Muscle of leg (tissue), 3 donors: ENCODE measurements at regions not wholly inside any gene's neighbourhood (a gene's known extent, or its start where the extent isn't known, plus 50 kb on each side); places are given as distances from the start of the nearest gene placed in this dataset.

Source experiments
- DNase-seq: peaks from one replicate; pipeline ENCODE4 v3.0.0; 2013
- H3K27ac ChIP-seq: one replicate; pipeline ENCODE4 v1.5.1; 2013; ENCODE audit warnings: mild to moderate bottlenecking, low read length, control low read depth
- H3K27me3 ChIP-seq: one replicate; pipeline ENCODE4 v1.6.1; 2013; ENCODE audit warnings: low read length; ENCODE audit not compliant: control insufficient read depth, insufficient read depth
- H3K36me3 ChIP-seq: one replicate; pipeline ENCODE4 v1.6.1; 2013; ENCODE audit warnings: low read length; ENCODE audit not compliant: control insufficient read depth, insufficient read depth
- H3K4me1 ChIP-seq: one replicate; pipeline ENCODE4 v1.6.1; 2013; ENCODE audit warnings: low read length; ENCODE audit not compliant: control insufficient read depth, insufficient read depth
- H3K4me3 ChIP-seq: one replicate; pipeline ENCODE4 v1.5.1; 2013; ENCODE audit warnings: low read length, control low read depth
- H3K9me3 ChIP-seq: replicated peaks from 2 replicates; pipeline ENCODE4 v1.6.1; 2013; ENCODE audit warnings: low read depth, low read length; ENCODE audit not compliant: control insufficient read depth
- WGBS: methylation state at CpG from one replicate; pipeline ENCODE4 v1.1.5; 2013; ENCODE audit warnings: missing lambda C conversion rate; ENCODE audit not compliant: insufficient coverage; 5-methylcytosine and 5-hydroxymethylcytosine counted together

DNA sequence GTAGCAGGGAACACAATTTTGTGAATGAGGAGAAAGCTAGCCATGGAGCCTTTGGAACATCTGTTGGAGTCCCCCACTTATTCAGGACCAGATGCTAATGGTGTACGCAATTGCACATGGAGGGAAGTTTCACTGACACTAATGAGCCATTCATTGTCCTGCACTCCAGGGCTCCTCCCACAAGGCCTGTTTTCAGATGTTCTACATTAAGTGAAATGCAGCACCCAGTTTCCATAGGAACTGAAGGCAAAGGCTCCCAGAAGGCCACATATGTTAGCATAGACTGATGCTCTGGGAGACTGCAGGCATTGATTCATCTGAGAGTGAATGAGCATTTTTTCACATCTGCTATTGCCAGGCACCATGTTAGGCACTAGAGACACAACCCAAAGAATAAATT lies 399.5 kb downstream of the ETS1 start:
- H3K36me3 ChIP-seq = no peaks in the 10 kb centered on the region
- H3K4me1 ChIP-seq = peaks cover 12% of the 10 kb centered on the region
- H3K27me3 ChIP-seq = no peaks in the 10 kb centered on the region
- DNase-seq = peak; percentile 70
- H3K27ac ChIP-seq = no peak overlapping the region
- H3K9me3 ChIP-seq = no peaks in the 10 kb centered on the region
- no CpG with 5 or more reads among the region's 1 CpG for WGBS
- H3K4me3 ChIP-seq = no peak overlapping the region

DNA sequence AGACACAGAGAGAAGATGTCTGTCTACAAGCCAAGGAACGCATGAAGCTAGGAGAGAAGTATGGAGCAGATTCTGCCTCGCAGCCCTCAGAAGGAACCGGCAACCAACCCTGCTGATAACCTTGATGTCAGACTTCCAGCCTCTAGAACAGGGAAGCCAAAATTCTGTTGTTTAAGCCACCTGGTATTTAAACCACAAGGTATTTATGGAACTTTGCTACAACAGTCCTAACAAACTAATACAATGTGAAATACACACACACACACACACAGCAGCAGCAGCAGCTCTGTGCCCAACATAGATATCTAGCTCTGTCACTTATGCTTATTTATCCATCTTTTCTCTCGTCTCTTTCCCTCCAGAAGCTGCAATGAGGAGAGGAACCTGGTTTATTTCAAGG lies 400.0 kb downstream of the ETS1 start:
- Histone ChIP-seq H3K27me3 (no peaks in the 10 kb centered on the region), H3K4me1 (peaks cover 12% of the 10 kb centered on the region), H3K36me3 (no peaks in the 10 kb centered on the region), H3K27ac (no peak overlapping the region), H3K4me3 (no peak overlapping the region), H3K9me3 (no peaks in the 10 kb centered on the region)
- 86% methylated on average over 3 of the region's 4 CpGs for WGBS
- DNase-seq = no peak

DNA sequence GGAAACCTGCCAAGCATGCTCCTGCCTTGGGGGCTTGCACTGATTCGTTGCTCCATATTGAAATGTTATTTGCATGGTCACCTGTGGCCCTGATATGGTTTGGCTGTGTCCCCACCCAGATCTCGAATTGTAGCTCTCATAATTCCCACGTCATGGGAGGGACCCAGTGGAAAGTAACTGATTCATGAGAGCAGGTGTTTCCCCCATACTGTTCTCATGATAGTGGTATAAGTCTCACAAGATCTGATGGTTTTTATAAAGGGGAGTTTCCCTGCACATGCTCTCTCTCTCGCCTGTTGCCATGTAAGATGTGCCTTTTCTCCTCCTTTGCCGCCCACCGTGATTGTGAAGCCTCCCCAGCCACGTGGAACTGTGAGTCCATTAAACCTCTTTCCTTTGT lies 402.4 kb downstream of the ETS1 start:
- Histone ChIP-seq H3K36me3 (no peaks in the 10 kb centered on the region), H3K27ac (no peak overlapping the region), H3K27me3 (no peaks in the 10 kb centered on the region), H3K9me3 (no peaks in the 10 kb centered on the region), H3K4me3 (no peak overlapping the region), H3K4me1 (peaks cover 19% of the 10 kb centered on the region)
- no CpG with 5 or more reads among the region's 7 CpGs for WGBS
- DNase-seq = no peak

DNA sequence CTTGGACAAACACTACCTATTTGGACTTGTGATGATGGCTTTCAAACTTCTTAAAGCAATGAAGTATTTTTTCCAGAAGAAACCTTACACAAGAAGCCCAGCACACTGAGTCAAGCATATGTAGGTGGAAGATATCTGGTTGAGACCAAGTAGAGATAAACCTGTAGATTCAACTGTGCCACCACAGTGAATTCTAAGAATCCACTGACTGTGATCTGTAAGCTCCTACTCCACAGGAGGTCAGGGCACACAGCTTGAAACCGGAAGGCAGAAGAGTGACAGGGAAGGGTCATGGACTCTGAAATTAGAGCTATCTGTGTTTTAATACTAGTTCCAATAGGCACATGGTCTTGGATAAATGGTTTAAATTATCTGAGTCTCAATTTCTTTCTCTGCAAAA lies 404.5 kb downstream of the ETS1 start:
- no CpG with 5 or more reads among the region's 1 CpG for WGBS
- no peak overlapping the region for H3K4me3 ChIP-seq
- no peak for DNase-seq
- no peaks in the 10 kb centered on the region for H3K27me3 ChIP-seq
- no peaks in the 10 kb centered on the region for H3K9me3 ChIP-seq
- peaks cover 11% of the 10 kb centered on the region for H3K4me1 ChIP-seq
- no peak overlapping the region for H3K27ac ChIP-seq
- no peaks in the 10 kb centered on the region for H3K36me3 ChIP-seq

DNA sequence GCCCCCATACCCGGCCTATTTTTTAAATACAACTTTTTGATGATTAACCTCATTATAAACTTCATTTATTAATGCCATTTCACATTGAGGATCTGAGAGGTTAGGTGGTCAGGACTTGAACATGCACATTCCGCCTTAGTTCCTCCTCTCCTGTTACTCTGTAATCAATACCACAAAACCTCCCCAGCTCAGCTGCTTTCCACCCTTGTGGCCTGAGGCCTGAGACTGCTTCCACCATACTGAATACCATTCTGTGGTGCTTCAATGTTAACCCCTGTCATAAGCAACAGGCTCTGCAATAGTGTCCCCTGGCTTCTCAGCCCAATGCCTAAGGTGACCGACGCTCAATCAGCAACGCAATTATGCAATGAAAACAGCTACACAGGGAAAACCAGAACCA lies 405.4 kb downstream of the ETS1 start:
- no peak overlapping the region for H3K27ac ChIP-seq
- no peaks in the 10 kb centered on the region for H3K9me3 ChIP-seq
- H3K36me3 ChIP-seq = no peaks in the 10 kb centered on the region
- DNase-seq = no peak
- H3K4me1 ChIP-seq = peaks cover 7% of the 10 kb centered on the region
- 100% methylated on average over 3 of the region's 5 CpGs for WGBS
- H3K4me3 ChIP-seq = no peak overlapping the region
- no peaks in the 10 kb centered on the region for H3K27me3 ChIP-seq

DNA sequence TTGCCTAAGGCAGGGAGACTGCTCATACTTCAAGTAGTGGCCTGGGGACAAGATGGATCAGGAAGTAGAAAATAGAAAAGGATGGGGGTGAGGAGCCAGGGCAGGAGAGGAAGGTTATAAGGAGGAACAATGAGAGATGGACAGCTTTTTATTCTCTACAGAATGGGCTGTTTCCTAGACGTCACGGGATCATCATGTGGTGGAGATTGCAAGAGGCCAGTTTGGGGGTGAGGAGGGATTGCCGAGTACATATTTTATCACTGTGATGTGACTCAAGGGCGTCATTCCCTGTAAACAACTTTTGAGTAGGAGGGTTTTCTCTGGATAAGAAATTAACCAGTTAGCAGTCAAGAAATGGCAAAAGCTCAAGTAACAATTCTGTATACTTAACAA lies 406.3 kb downstream of the ETS1 start:
- Histone ChIP-seq H3K36me3 (no peaks in the 10 kb centered on the region), H3K4me3 (no peak overlapping the region), H3K27ac (no peak overlapping the region), H3K9me3 (no peaks in the 10 kb centered on the region), H3K4me1 (peaks cover 7% of the 10 kb centered on the region), H3K27me3 (no peaks in the 10 kb centered on the region)
- WGBS = 11% methylated on average over 2 of the region's 4 CpGs
- DNase-seq = peak; percentile 48

DNA sequence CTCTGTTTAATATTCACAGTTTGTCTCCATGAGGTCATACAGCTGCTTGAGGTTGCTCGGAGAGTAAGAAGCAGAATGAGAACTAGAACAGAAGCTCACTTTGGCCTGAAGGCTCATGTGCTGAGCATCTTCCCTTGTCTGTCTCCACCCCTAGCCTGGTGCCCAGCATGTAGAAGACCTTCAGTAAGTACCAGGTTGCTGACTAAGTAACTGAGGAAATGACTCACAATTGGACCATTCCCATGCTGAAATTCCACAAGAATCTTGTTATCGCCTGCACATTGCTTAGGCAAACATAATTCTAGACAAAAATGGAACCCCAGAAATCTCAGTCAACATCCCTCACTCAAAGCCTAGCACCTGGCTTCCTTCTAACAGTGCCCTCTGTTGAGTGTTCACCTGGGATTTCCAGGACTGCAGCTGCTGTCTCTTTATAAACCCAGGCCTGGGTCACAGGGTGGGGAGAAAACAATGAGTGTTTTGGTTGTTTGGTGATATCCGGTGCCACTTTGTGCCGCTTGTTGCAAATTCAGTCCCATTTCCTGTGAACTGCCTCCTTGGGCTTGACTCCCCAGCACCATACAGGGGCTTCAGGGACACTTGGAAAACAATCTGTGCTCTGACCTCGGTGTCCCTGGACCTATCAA lies 406.8 kb downstream of the ETS1 start:
- Histone ChIP-seq H3K27me3 (no peaks in the 10 kb centered on the region), H3K9me3 (no peaks in the 10 kb centered on the region), H3K4me3 (no peak overlapping the region), H3K27ac (no peak overlapping the region), H3K4me1 (peaks cover 7% of the 10 kb centered on the region), H3K36me3 (no peaks in the 10 kb centered on the region)
- no peak for DNase-seq
- WGBS = 73% methylated on average over 2 of the region's 5 CpGs

DNA sequence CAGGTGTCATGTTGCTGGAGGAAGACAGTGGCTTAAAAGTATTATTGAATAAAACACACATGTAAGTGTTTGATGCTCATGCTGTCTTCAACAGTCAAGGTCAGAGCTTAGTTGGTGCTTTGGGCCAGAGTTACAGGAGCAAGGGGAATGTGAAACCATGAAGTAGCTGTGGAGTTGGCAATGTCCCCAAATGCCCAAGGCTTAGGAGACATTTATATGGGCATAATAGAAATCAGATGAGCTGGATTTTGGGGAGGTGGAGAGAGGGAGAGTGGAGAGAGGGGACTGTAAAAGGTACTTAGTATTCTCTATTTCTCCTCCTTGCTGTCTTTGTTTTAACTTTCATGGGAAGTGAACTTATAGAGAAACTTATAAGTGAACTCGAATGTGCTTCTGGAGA lies 407.8 kb downstream of the ETS1 start:
- no CpG with 5 or more reads among the region's 1 CpG for WGBS
- peaks cover 8% of the 10 kb centered on the region for H3K4me1 ChIP-seq

DNA sequence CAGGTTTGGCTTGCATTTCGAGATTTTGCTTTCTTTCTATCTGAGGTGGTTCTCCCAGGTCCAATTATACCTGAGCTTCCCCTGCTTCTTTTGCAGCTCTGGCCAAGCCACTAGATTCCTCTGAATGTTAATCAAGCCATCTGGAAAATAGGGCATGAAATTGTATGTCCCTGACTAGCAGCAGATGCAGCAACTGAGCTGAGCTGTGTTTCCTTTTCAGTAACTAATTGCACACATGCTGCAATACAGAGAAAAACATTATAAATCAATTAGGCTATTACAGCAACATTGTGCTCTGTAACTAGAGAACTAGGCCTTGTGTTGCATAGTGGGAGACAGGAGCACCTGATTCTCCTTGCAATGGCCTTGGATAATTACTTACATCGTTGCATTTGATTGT lies 408.3 kb downstream of the ETS1 start:
- peak; percentile 27 for DNase-seq

More for the DNA sequence above, 407.8 kb downstream of the ETS1 start:
- Histone ChIP-seq H3K27me3 (no peaks in the 10 kb centered on the region), H3K4me3 (no peak overlapping the region), H3K36me3 (no peaks in the 10 kb centered on the region), H3K9me3 (no peaks in the 10 kb centered on the region), H3K27ac (no peak overlapping the region)
- peak; percentile 22 for DNase-seq

DNA sequence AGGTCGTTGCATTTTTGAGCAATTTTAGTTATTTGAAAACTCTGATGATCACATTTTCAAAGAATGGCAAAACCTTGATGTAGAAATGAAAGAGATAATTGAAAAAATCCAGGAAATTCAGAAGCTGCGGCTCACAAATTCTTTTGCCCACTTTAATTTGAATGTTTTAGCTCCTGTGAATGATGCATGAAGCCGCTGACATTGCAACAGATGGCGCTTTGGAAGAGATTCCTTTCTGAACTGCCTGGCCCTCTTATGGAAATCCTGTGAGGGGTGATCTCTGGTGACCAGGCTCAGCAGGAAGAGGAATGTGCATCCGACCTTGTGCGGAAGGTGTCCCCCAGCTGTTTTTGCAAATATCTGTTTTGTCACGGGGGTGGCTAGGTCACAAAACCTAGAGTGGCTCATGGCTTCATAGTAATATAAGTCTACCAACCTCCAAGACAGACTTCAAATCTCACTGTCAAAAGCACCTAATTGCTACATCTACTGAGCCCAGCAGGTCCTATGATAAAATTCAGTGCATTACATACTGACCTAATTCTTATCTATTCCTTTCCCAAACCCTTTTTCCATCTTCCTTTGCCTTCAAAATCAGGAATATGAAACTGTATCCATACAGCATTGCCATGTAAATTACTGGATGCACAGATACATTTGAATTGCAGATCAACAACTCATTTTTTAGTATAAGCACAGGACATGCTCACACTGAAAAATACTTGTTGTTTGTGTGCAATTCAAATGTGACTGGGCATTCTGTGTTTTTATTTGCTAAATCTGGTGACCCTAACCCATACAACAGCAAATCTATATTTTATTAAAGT lies 412.7 kb downstream of the ETS1 start:
- DNase-seq = peak; percentile 40
- H3K27me3 ChIP-seq = no peaks in the 10 kb centered on the region
- no peaks in the 10 kb centered on the region for H3K9me3 ChIP-seq
- no peak overlapping the region for H3K4me3 ChIP-seq
- 79% methylated on average over 2 of the region's 7 CpGs for WGBS
- no peaks in the 10 kb centered on the region for H3K36me3 ChIP-seq
- H3K4me1 ChIP-seq = peaks cover 2% of the 10 kb centered on the region
- H3K27ac ChIP-seq = no peak overlapping the region

More for the DNA sequence above, 408.3 kb downstream of the ETS1 start:
- Histone ChIP-seq H3K36me3 (no peaks in the 10 kb centered on the region), H3K4me1 (peaks cover 9% of the 10 kb centered on the region), H3K27me3 (no peaks in the 10 kb centered on the region), H3K4me3 (no peak overlapping the region), H3K27ac (no peak overlapping the region), H3K9me3 (no peaks in the 10 kb centered on the region)
- WGBS = 40% methylated on average over 1 of the region's 2 CpGs
